Left colon (tissue), 2 donors: ENCODE measurements at regions not wholly inside any gene's neighbourhood (a gene's known extent, or its start where the extent isn't known, plus 50 kb on each side); places are given as distances from the start of the nearest gene placed in this dataset.

ENCODE experiments used
- ATAC-seq: fragments of 200-7000 bp; cut with Tn5 transposase; one replicate; pipeline ENCODE4 v1.9.1; 2020; ENCODE audit warnings: mild to moderate bottlenecking, moderate library complexity
- DNase-seq, 2 donors: peaks; one replicate each; pipeline ENCODE4 v3.0.0-alpha.2; 2020
- intact Hi-C, 2 donors: fragments of 100-400 bp; cut with DNase I in 1 of 2; cut with micrococcal nuclease in 1 of 2; formaldehyde crosslinking; loops; one replicate each; pipeline versions ENCODE4 v1.11.2 to v1.14.0; 2022; cut with DNase I, micrococcal nuclease
- donor health status: DM: no; HTN: no; CAD: no.
- donor health status: DM: yes; HTN: yes; CAD: no.

DNA sequence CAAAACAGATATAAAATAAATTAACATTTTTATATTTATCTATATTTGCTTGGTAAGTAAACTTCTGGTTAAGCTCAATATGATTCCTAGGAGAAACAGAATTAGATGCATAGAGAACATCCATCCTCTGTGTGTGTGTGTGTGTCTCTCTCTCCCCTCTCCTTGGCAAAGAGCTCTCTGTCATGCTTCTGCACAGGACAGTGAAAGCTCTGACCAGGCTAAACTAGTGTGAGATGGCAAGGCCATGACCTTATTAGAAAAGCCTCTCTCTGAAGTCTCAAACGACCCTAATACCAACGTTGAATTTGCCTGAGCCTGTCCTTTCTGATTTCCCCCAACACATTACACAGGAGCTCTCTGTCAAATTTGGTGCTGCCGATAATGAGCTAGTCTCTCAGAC is 746.0 kb downstream of the VGLL3 start:
- DNase-seq (no peak), ATAC-seq (no peak)
- intact Hi-C loops: loop anchor here in 1 of 2 donors (10.0 kb wide), 1 partner anchor 420 kb away; no protein-coding TSS in a partner anchor

GRCh38 chr3:86239946-86240345 is 751.0 kb downstream of the VGLL3 start:
- intact Hi-C loops: loop anchor here in 1 of 2 donors (10.0 kb wide), 1 partner anchor 415 kb away; no protein-coding TSS in a partner anchor
- ATAC-seq (no peak), DNase-seq (no peak)

- intact Hi-C loops: no loop called here
- ATAC-seq (no peak), DNase-seq (no peak)
These were observed 756.3 kb downstream of the VGLL3 start for GRCh38 chr3:86234506-86235254.

DNA sequence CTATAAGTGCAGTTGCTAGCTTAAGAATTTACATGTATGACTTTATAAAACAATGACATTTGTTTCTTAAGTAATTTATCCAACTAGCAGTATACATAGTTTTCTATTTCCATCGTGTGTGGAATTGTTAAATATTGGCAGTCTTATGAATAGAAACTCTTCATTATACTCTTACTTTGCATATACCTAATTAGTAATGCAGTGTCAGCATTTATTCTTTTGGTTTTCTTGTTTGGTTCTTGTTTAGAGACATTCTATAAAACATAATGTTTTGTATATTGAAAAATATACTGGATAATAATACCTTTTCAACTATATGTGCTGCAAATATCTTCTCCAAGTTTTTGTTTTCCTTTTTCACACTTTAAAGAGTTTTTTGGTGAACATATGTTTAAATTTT is 760.2 kb downstream of the VGLL3 start:
- intact Hi-C loops: no loop called here
- ATAC-seq (no peak), DNase-seq (no peak)

DNA sequence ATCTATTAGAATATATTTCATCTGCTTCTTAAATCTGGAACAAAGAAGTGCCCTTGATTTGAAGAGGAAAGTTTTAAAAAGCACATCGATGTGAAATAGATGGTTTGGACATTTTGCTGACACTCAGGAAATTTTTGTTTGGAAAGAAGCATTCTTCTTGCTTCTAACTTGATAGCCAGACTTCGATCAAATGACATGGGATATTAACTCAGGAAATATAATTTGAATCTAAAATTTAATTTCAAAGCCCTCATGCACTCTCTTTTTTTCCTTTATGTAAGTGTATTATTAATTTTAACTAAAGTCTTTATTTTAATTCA is 761.2 kb downstream of the VGLL3 start:
- intact Hi-C loops: no loop called here
- ATAC-seq (no peak), DNase-seq (no peak)

- intact Hi-C loops: no loop called here
- ATAC-seq (no peak), DNase-seq (no peak)
These were observed 761.7 kb downstream of the VGLL3 start for GRCh38 chr3:86229086-86229774.

- intact Hi-C loops: no loop called here
- ATAC-seq: no peak
- DNase-seq: no peak
These were observed 762.8 kb downstream of the VGLL3 start for GRCh38 chr3:86228101-86228500.

DNA sequence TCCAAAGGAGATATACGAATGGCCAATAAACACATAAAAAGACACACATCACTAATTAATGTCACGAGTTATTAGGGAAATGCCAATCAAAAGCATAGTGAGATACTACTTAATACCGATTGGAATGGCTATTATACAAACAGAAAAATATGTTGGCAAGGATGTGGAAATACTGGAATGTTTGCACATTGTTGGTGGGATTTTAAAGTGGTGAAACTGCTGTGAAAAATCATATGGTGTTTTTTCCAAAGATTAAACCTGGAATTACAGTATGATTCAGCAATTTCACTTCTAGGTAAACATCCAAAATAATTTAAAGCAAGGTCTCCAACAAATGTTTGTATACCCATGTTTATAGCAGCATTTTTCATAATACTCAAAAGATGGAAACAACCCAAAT is 765.5 kb downstream of the VGLL3 start:
- intact Hi-C loops: no loop called here
- ATAC-seq (no peak), DNase-seq (no peak)

DNA sequence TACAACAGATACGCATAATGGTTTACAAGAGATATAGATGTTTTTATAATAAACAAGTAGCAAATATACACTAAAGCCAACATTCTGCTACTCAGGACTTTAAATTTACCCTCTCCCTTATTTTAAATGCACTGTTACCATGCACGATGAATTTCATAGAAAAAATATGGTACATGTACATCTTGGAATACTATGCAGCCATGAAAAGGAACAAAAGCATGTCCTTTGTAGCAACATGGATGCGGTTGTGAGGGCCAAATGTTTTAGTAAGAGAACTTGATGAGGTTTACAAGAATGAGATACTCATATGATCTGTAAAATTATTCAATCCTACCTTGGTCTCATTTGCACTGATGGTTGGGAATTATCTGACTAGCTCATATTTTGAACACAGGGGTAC is 769.3 kb downstream of the VGLL3 start:
- DNase-seq: no peak
- intact Hi-C loops: no loop called here
- ATAC-seq: no peak

DNA sequence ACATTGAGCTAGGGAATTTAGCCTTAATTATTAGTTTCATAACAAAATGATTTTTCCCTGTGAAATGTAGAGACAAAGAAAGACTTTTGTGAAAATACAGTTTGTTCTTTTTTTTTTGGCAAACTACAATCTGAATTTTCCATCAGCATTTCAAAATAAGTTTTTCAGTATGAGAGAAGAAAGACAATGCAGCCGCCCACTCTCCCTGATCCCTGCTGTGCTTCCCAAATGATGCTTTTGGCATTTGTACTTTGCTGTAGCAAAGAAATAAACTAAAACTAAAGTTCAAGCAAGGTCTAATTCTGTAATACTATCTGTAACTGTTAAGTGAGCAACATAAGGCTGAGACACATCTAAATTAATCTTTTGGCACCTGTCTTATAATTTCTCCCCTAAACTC is 782.2 kb downstream of the VGLL3 start:
- DNase-seq: no peak
- ATAC-seq: no peak
- intact Hi-C loops: no loop called here

GRCh38 chr3:86182606-86183005 is 808.3 kb downstream of the VGLL3 start:
- DNase-seq (no peak), ATAC-seq (no peak)
- intact Hi-C loops: no loop called here

GRCh38 chr3:86180696-86181095 is 810.3 kb downstream of the VGLL3 start:
- no peak for DNase-seq
- intact Hi-C loops: no loop called here
- ATAC-seq: peak; percentile 90

GRCh38 chr3:86178095-86178494 is 812.9 kb downstream of the VGLL3 start:
- DNase-seq (no peak), ATAC-seq (no peak)
- intact Hi-C loops: no loop called here

DNA sequence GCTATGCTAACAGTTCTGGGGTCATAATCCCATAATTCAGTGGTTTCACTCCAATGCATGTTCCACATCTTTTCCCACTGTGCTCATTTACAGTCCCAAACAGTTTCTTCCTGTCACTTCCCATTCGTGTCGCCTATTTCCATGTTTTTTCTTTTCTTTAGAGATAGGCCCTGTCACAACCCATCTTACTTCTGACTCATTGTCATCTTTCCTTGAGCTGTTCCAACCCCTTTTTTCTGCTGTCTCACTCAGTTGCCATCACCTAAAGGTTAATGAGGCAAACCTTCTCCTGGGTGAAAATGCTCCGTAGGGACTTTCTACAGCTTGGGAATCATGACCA is 814.5 kb downstream of the VGLL3 start:
- DNase-seq (no peak), ATAC-seq (no peak)
- intact Hi-C loops: no loop called here

- intact Hi-C loops: no loop called here
- no peak for DNase-seq
- ATAC-seq: peak; percentile 82
These were observed 815.1 kb downstream of the VGLL3 start for GRCh38 chr3:86175593-86176444.

DNA sequence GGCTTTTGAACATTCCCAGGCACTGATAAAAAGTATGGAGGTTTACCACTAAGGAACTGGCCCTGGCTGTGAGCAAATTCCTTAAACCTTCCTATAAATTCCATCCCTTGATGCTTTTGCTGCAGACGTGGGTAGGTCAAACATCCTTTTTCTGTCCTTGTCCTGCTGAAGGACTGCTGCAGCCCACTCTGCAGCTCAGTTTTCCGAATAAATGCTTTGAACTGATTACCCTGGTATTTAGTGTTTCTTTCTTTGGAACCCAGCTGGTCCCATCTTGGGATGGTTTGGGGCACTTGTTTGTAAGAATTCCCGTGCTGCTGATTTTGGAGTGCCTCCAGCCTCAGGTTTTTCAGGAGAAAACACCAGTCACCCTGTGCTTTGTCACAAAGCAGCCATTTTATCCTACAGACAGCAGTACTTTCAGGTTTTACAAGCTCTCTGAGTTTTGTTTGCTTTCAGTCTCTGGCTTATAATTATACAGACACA is 815.9 kb downstream of the VGLL3 start:
- no peak for DNase-seq
- intact Hi-C loops: no loop called here
- peak; percentile 95 for ATAC-seq

DNA sequence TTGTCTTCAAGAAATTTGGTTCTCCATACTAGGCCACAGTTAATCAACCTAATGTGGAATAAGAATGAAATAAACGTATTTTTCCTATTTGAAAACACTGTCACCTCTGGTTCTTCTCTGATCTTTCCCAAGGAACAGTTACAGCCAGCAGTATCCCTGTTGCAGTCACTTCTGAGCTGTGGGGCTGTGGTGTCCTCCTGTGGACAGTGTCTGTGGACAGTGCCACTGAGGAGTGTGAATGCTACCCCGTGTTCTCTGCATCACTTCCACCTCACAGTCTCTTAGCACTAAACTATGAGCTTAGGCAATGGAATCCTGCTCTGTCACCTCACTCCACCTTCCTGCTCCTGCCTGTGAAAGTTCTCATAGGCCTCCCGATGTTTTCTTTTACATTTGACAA is 817.5 kb downstream of the VGLL3 start:
- DNase-seq (no peak), ATAC-seq (no peak)
- intact Hi-C loops: no loop called here

GRCh38 chr3:86168512-86168911 is 822.4 kb downstream of the VGLL3 start:
- intact Hi-C loops: no loop called here
- ATAC-seq (no peak), DNase-seq (no peak)

DNA sequence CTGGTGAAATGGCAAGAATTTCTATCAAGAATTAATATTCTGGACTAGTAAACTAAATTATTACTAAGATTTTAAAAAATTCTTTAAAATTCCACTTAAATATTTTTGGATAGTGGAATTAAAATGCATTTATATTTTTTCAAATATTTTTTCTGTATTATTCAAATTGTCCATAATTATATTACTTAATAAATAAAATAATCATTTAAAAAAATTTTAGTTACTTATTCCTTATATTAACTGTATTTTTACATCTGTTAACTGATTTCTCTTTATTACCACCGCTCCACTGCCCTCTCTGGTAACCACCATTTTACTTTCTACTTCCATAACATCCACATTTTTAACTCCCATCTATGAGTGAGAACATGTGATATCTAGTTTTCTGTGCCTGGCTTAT is 828.4 kb downstream of the VGLL3 start:
- ATAC-seq (no peak), DNase-seq (no peak)
- intact Hi-C loops: no loop called here

- intact Hi-C loops: no loop called here
- ATAC-seq (peak; percentile 97), DNase-seq (no peak)
These were observed 829.5 kb downstream of the VGLL3 start for GRCh38 chr3:86161493-86161892.
